HEK293T (cell line): ENCODE measurements at regions not wholly inside any gene's neighbourhood (a gene's known extent, or its start where the extent isn't known, plus 50 kb on each side); places are given as distances from the start of the nearest gene placed in this dataset.

ENCODE experiments used
- CTCF ChIA-PET: fragments of 350-600 bp; formaldehyde crosslinking; extraction: SDS; loops from one replicate; lab custom pipeline; 2021; ENCODE audit warnings: antibody characterized with exemption, inconsistent platforms; lab: Yijun Ruan, JAX
- POLR2A ChIA-PET: fragments of 350-600 bp; formaldehyde crosslinking; extraction: SDS; loops from one replicate; lab custom pipeline; 2020; ENCODE audit warnings: antibody characterized with exemption, inconsistent platforms; lab: Yijun Ruan, JAX
- DNase-seq: peaks from one replicate; pipeline ENCODE4 v3.0.0; 2012; ENCODE audit warnings: mixed read lengths; ENCODE audit errors: extremely low spot score
- ARNT ChIP-seq: fragments of 450-650 bp; IDR thresholded peaks from 2 replicates; pipeline ENCODE4 v1.6.1; 2017; ENCODE audit warnings: mild to moderate bottlenecking
- BHLHE40 ChIP-seq: fragments of 450-650 bp; IDR thresholded peaks from 2 replicates; pipeline ENCODE4 v1.6.1; 2016; ENCODE audit warnings: mild to moderate bottlenecking, moderate library complexity, borderline replicate concordance
- CTBP1 ChIP-seq: fragments of 450-650 bp; IDR thresholded peaks from 2 replicates; pipeline ENCODE4 v1.6.1; 2016; ENCODE audit warnings: borderline replicate concordance
- ELF4 ChIP-seq: fragments of 450-650 bp; IDR thresholded peaks from 2 replicates; pipeline ENCODE4 v1.6.1; 2017; ENCODE audit warnings: antibody characterized with exemption
- FOXA1 ChIP-seq: fragments of 450-650 bp; IDR thresholded peaks from 2 replicates; pipeline ENCODE4 v1.6.1; 2016; ENCODE audit warnings: mild to moderate bottlenecking
- FOXK2 ChIP-seq: fragments of 450-650 bp; IDR thresholded peaks from 2 replicates; pipeline ENCODE4 v1.6.1; 2016; ENCODE audit warnings: mild to moderate bottlenecking
- FOXM1 ChIP-seq: fragments of 450-650 bp; IDR thresholded peaks from 2 replicates; pipeline ENCODE4 v1.6.1; 2017; ENCODE audit warnings: mild to moderate bottlenecking, borderline replicate concordance
- HDGF ChIP-seq: fragments of 450-650 bp; IDR thresholded peaks from 2 replicates; pipeline ENCODE4 v1.6.1; 2017; ENCODE audit warnings: antibody characterized with exemption, borderline replicate concordance
- L3MBTL2 ChIP-seq: fragments of 450-650 bp; conservative IDR thresholded peaks from 2 replicates; pipeline ENCODE4 v1.6.1; 2016; ENCODE audit warnings: mild to moderate bottlenecking
- LEF1 ChIP-seq: fragments of 450-650 bp; IDR thresholded peaks from 2 replicates; pipeline ENCODE4 v1.6.1; 2017; ENCODE audit warnings: mild to moderate bottlenecking, borderline replicate concordance
- NFRKB ChIP-seq: fragments of 450-650 bp; IDR thresholded peaks from 2 replicates; pipeline ENCODE4 v1.6.1; 2016; ENCODE audit warnings: mild to moderate bottlenecking, moderate library complexity
- SP1 ChIP-seq: fragments of 450-650 bp; IDR thresholded peaks from 2 replicates; pipeline ENCODE4 v1.6.1; 2017
- SUZ12 ChIP-seq: fragments of 450-650 bp; IDR thresholded peaks from 2 replicates; pipeline ENCODE4 v1.6.1; 2016; ENCODE audit warnings: mild to moderate bottlenecking
- TARDBP ChIP-seq: fragments of 450-650 bp; IDR thresholded peaks from 2 replicates; pipeline ENCODE4 v1.6.1; 2016
- ZNF384 ChIP-seq: fragments of 450-650 bp; IDR thresholded peaks from 2 replicates; pipeline ENCODE4 v1.6.1; 2016
- TF ChIP-seq, protein P1 (sequence below): fragments of 450-650 bp; IDR thresholded peaks from 2 replicates; pipeline ENCODE4 v1.6.1; 2016

DNA sequence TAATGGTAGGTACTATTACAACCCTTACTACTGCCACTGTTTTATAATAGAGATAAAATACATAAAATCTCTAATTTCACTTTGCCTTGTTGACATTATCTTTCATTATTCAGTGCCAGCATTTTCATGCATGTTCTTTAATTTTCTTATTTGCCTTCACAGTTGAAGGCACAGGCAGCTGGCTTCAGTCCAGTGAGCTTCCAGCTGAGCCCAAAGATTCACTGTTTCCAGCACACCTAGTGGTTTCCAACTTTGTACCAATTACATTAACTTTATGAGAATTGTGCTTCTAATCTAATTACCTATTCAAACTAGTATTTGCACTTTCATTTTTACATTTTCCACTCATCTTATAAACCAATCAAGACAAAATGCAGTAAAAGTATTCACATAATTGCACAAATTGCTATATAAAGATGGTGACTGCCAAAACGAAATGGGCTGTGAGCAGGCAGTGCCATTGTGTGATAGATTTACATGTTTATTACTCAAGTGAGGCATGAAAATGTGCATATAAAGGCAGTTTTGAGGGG, 228.3 kb downstream of the MFSD1 start:
- no peak for DNase-seq

DNA sequence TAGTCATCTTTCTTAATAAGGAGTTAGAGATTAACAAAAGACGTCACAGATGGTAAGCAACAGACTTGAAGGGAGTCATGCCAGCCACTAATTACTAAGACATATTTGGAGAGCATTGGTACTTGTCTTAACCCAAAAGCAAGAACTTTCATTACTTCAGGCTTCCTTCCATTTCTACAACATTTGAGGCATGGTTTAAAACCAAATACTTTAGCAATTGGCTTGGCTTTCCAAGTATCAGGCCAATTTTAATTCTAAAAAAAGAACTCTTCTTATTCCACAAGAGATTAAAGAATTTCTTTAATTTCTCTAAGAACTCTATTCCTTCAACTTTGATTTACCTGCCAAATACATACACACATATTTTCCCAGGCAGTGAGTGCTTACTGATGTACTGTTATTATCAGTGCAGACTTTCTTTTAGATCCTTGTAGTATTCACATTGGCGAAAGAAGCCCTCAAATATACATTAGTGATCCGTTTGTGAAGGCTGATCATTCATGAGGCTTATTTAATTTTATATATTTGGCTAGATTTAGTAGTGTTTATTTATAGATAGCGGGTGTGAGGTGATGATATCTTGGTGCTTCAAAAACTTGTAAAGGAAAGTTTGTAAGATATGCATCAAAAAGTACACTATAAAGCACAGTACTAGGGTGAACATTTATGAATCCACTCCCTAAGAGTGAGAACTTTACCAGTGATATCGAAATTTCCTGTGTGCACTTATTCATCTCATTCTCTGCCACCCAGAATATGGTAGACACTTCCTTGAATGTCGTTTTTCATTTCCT, 229.2 kb downstream of the MFSD1 start:
- CTCF ChIA-PET, result no interaction called here
- TF ChIP-seq SUZ12 (no peak), FOXK2 (no peak), ZNF384 (no peak), ELF4 (no peak), ARNT (no peak), CTBP1 (no peak), NFRKB (no peak), BHLHE40 (no peak), FOXA1 (no peak), FOXM1 (no peak), L3MBTL2 (no peak), HDGF (no peak), SP1 (no peak), LEF1 (no peak), TARDBP (no peak)
- TF ChIP-seq, protein P1, sequence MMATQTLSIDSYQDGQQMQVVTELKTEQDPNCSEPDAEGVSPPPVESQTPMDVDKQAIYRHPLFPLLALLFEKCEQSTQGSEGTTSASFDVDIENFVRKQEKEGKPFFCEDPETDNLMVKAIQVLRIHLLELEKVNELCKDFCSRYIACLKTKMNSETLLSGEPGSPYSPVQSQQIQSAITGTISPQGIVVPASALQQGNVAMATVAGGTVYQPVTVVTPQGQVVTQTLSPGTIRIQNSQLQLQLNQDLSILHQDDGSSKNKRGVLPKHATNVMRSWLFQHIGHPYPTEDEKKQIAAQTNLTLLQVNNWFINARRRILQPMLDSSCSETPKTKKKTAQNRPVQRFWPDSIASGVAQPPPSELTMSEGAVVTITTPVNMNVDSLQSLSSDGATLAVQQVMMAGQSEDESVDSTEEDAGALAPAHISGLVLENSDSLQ, result no peak
- POLR2A ChIA-PET, result no interaction called here
- DNase-seq, result no peak

More for the DNA sequence above, 228.3 kb downstream of the MFSD1 start:
- POLR2A ChIA-PET, result no interaction called here
- no peak for TF ChIP-seq TARDBP
- TF ChIP-seq CTBP1, result no peak
- no peak for TF ChIP-seq BHLHE40
- TF ChIP-seq L3MBTL2, result no peak
- TF ChIP-seq, protein P1, result no peak
- no peak for TF ChIP-seq HDGF
- TF ChIP-seq ELF4, result no peak
- no peak for TF ChIP-seq ARNT
- no peak for TF ChIP-seq FOXK2
- no peak for TF ChIP-seq ZNF384
- TF ChIP-seq NFRKB, result no peak
- TF ChIP-seq LEF1, result no peak
- no peak for TF ChIP-seq SUZ12
- TF ChIP-seq FOXM1, result no peak
- TF ChIP-seq FOXA1, result no peak
- no peak for TF ChIP-seq SP1
- CTCF ChIA-PET, result no interaction called here

DNA sequence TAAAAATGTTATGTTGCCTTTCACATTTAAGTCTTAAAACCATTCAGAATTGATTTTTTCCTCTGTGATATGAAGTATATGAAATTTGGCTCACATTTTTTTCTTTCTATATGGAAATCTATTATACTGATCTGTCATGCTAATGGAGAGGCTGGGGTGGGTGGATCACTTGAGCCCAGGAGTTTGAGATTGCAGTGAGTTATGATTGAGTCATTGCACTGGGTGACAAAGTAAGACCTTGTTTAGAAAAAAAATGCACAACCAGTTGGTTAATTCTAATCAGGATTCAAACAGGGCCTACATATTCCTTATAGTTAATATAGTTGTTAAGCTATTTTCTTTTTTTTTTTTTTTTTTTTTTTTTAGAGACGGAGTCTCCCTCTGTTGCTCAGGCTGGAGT, 230.5 kb downstream of the MFSD1 start:
- CTCF ChIA-PET, result no interaction called here
- TF ChIP-seq FOXK2 (no peak), TARDBP (no peak), SP1 (no peak), L3MBTL2 (no peak), HDGF (no peak), BHLHE40 (no peak), CTBP1 (no peak), NFRKB (no peak), SUZ12 (no peak), LEF1 (no peak), ELF4 (no peak), FOXM1 (no peak)
- TF ChIP-seq, protein P1, result no peak

DNA sequence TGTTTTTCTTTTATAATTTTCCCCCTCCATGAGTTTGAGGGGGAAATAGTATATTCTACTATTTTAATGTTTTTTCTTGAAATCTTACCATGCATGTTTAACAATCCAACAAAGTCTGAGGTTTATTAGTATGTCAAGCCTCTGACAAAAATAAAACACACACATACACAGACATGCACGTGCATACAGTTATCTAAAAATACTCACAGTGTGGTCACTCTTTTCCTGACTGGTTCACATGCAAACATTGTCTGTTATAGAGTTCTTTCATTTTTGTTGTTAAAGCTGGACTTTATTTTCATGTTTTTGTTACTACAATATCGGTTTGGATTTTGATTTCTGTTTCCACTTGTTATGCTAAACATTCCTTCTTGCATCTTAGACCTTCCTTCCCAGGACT, 236.6 kb downstream of the MFSD1 start:
- POLR2A ChIA-PET, result no interaction called here
- CTCF ChIA-PET, result no interaction called here
- DNase-seq, result no peak
- TF ChIP-seq ELF4, result no peak
- no peak for TF ChIP-seq FOXA1
- TF ChIP-seq SUZ12, result no peak
- TF ChIP-seq FOXM1, result no peak
- TF ChIP-seq ZNF384, result no peak
- TF ChIP-seq BHLHE40, result no peak
- no peak for TF ChIP-seq CTBP1
- no peak for TF ChIP-seq TARDBP
- TF ChIP-seq LEF1, result no peak
- TF ChIP-seq SP1, result no peak

More for the DNA sequence above, 230.5 kb downstream of the MFSD1 start:
- POLR2A ChIA-PET, result no interaction called here
- DNase-seq, result no peak

DNA sequence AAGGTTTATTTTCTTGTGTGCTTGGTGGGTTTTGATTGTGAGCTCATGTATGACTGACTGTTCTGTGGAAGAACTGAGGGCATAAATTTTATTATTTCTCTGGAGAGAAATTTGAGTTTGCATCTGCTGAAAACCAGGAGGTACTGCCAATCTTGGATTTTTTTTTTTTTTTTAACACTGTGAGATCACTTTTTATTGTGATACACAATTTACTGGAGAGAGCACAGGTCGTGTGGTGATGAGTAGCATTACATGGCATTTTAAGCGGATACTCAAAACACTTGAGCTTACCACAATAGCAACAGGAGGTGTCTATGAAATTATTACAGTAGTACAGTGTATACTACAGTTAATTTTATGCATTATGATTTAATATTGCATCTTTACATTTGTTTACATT, 237.4 kb downstream of the MFSD1 start:
- CTCF ChIA-PET, result no interaction called here
- DNase-seq, result no peak
- TF ChIP-seq FOXM1 (no peak), SP1 (no peak), FOXA1 (no peak), ZNF384 (no peak), SUZ12 (no peak), ELF4 (no peak), TARDBP (no peak), NFRKB (no peak)
- POLR2A ChIA-PET, result no interaction called here
